Esophagus muscularis mucosa (tissue), 4 donors: ENCODE measurements at regions not wholly inside any gene's neighbourhood (a gene's known extent, or its start where the extent isn't known, plus 50 kb on each side); places are given as distances from the start of the nearest gene placed in this dataset.

Experiments
- EP300 ChIP-seq: sonication (generic); formaldehyde crosslinking; IDR thresholded peaks from one replicate; pipeline ENCODE4 v1.6.1; 2017; ENCODE audit warnings: antibody characterized with exemption
- POLR2A ChIP-seq: fragments of 450-650 bp; IDR thresholded peaks from one replicate; pipeline ENCODE4 v1.6.1; 2017; ENCODE audit warnings: antibody characterized with exemption, moderate library complexity, mild to moderate bottlenecking, low read depth
- POLR2AphosphoS5 ChIP-seq, 2 donors: sonication (generic); formaldehyde crosslinking; IDR thresholded peaks; one replicate each; pipeline ENCODE4 v1.6.1; 2017; ENCODE audit warnings: antibody characterized with exemption in 2 of 2
- TF ChIP-seq, protein P1 (sequence below), 3 experiments: fragments of 200-600 bp in 2 of 3; fragments of 450-650 bp in 1 of 3; sonication (generic) in 2 of 3; IDR thresholded peaks; one replicate each; pipeline ENCODE4 v1.5.1; 2017 to 2019; ENCODE audit warnings: antibody characterized with exemption in 3 of 3, mild to moderate bottlenecking in 2 of 3, moderate library complexity in 1 of 3

- TF ChIP-seq POLR2A (no peak), EP300 (no peak), POLR2AphosphoS5 (IDR thresholded peaks at IDR 0.05) (no peak)
- TF ChIP-seq, protein P1, sequence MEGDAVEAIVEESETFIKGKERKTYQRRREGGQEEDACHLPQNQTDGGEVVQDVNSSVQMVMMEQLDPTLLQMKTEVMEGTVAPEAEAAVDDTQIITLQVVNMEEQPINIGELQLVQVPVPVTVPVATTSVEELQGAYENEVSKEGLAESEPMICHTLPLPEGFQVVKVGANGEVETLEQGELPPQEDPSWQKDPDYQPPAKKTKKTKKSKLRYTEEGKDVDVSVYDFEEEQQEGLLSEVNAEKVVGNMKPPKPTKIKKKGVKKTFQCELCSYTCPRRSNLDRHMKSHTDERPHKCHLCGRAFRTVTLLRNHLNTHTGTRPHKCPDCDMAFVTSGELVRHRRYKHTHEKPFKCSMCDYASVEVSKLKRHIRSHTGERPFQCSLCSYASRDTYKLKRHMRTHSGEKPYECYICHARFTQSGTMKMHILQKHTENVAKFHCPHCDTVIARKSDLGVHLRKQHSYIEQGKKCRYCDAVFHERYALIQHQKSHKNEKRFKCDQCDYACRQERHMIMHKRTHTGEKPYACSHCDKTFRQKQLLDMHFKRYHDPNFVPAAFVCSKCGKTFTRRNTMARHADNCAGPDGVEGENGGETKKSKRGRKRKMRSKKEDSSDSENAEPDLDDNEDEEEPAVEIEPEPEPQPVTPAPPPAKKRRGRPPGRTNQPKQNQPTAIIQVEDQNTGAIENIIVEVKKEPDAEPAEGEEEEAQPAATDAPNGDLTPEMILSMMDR (IDR thresholded peaks at IDR 0.05): no peak
These were observed 726.1 kb downstream of the CDH18 start for GRCh38 chr5:19261879-19262278.
